HuH-7.5 (cell line): ENCODE measurements at regions not wholly inside any gene's neighbourhood (a gene's known extent, or its start where the extent isn't known, plus 50 kb on each side); places are given as distances from the start of the nearest gene placed in this dataset.

Experiments used
- DNase-seq: peaks from one replicate; pipeline ENCODE4 v3.0.0; 2011; ENCODE audit warnings: low spot score

DNA sequence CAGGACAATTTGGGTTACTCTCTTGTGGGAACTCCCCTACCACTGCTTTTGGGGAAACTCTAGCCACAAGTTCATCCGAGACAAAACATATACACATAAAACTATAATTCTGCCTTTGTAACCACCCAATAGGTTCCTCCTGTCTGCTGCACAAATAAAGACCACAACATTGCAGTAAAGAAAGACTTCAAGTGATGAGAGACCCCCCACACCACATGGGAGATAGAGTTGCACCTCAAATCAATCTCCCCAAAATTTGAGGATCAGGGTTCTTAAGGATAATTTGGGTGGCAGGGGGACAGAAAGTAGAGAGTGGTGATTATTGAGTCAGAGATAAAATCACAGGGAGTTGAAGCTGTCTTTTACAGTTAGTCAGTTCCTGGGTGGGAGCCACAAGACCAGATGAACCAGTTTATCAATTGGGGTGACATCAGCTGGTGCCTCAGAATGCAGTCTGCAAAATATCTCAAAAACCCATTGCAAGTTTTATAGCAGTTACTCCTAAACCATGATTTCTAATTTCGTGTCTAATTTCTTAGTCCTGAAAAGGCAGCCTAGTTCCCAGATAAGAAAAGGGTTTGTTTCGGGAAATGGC is 1348.5 kb downstream of the PCDH9 start:
- no peak for DNase-seq

DNA sequence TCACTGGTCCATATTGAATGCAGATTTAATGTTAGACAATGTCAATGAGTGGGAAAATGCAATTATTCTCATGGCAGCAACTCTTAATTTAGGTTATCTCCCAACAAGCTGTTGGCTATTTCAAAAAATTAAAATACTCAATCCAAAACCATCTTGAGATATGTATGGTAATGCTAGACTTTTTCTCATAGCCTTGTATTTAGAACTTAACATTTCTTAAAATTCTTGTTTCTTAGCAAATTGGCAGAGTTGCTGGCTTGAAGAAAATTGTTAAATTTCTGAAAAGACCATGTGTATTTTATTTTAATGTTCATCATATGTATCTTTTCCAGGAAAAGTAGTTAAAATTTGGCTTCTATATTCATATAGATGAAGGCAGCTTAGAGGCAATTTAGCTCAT is 1355.1 kb downstream of the PCDH9 start:
- DNase-seq = no peak

DNA sequence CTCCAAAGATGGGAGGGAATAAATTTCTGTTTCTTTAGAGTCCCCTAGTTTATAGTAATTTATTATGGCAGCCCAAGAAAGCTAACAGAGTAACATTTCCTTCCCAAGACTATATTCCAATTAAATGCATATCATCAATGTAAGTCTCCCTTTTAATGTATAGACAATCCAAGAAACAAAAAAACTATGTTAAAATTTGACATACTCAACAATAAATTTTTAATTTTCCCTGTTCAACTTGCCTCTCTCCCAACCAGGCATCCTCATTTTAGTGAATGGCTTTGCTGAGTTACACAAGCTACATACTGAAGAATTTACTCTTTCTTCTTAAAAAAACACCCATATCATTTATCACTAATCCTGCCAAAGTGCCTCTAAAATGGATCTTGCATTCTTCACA is 1357.7 kb downstream of the PCDH9 start:
- no peak for DNase-seq

DNA sequence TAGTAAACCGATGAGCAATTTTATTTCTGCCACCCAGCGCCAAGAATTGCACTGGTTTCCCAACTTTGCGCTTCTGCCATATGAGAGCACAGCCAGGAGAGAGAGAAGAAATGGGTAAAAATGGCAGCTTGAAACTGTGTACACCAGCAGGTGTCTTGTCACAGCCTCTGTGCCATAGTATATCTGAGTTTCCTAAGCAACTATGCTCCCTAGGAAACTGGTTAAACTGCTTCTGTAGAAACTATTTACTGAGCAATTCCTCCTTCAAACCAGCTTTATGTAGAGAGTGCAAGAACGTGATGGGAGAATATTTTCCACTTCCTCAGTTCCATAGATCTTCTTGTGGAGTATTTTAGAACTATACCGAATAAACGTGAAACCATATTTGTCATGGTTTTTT is 1361.3 kb downstream of the PCDH9 start:
- DNase-seq = no peak

DNA sequence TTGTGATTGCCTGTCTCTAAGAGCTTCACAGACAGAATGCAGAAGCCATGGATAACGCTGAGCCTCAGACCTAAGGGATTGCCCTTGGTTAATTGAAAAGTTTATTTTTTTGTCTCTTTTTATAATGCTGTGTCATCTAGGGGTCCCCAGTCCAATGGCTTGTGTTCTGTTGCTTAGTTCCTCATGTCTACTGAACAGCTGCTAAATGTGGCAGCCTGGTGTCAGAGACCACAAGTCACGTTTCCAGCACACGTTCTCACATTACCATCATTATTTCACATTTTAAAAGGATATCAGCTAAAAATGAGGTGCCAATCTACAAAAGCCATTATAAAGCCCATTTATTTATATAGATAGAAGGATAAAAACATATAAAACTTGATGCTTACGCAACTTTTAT is 1362.0 kb downstream of the PCDH9 start:
- no peak for DNase-seq

DNA sequence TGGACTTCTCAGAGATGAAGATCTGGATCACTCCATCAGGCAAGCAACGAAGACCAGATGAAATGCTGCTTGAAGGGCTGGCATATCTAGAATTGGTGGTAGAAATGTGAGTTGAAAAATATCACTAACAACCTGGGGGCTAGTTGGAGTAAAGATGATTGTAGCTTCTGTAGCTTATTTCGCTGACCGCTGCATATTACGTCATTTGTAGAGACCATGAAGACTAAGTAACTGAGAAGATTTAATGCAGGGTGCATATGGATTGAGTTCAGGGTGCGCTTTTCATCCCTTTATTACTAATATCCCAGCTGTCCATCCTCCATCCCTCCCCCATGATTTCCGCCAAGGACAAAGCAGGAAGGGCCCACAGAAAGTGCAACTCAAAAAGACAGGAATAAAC is 1364.0 kb downstream of the PCDH9 start:
- no peak for DNase-seq

DNA sequence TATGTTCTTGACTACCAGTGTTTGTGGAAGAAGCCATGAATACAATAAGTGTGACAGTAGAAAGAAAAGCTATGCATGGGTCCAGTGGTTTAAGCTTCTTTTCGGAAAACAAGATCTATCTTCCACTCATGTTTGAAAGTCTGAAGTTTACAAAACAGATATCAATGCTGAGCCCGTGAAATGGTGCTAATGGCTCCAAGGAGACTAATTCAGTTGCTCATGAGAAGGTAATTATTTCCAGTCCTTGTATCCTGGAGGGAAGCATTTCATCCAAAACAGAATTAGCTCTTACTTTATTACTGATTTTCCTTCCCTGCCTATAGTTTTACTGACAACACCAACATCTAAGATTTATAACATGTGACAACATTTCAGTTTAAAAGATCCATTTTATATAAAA is 1364.9 kb downstream of the PCDH9 start:
- no peak for DNase-seq

DNA sequence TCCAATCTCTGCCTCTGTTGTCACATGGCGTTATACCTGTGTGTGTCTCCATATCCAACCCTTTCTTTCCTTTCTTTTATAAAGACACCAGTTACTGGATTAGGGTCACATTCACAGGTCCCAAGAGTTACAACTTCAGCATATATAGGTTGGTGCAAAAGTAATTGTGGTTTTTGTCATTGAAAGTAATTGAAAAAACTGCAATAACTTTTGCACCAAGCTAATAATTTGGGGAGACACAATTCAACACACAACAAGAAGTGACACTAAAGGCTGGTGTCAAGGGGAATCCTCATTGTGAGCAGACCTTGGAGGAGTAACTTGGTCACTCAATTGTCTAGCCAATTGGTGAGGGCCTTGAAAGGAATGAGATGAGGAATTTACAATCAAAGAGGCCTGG is 1366.1 kb downstream of the PCDH9 start:
- no peak for DNase-seq

DNA sequence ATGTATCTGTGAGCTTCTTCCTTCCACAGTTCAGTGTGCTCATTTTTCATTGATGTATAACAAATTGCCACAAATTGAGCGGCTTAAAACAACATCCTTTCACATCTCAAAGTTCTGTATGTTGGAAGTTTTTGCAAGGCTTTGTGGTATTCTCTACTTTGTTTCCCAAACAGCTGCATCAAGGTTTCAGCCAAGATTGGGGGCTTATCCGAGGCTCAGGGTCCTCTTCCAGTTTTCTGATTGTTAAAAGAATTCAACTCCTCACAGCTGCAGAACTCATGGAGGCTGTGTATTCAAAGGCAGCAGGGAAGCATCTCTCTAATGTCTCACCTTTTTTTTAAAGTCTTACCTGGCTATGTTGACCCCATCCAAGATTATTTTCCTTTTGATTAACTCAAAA is 1369.8 kb downstream of the PCDH9 start:
- DNase-seq = no peak

DNA sequence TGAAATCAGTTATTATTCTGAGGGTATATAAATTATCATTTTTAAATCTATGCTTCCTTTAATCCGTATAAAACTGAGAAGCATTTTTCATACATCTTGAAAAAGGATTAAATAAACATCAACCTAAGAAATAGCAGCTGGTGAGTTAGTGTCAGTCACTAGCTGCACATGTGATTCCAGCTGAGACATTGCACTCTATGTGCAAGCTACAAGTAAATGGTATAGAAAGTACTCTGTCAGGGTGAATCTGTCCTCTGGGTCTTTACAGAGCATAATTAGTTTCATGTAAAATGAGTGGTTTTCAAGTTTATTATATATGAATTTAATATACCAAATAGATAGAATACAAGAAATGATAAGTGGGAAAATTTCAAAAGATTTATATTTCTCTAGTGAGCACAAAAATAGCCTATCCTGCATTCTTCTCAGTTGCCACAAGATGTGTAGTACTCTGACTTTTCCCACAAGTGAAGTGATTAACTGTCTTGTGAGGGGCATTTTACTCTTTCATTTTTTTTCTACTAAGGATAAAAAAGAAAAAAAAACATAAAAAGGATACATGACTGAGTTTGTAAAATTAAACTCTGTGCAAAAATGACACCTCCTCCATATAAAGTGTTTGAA is 1372.1 kb downstream of the PCDH9 start:
- DNase-seq = no peak

DNA sequence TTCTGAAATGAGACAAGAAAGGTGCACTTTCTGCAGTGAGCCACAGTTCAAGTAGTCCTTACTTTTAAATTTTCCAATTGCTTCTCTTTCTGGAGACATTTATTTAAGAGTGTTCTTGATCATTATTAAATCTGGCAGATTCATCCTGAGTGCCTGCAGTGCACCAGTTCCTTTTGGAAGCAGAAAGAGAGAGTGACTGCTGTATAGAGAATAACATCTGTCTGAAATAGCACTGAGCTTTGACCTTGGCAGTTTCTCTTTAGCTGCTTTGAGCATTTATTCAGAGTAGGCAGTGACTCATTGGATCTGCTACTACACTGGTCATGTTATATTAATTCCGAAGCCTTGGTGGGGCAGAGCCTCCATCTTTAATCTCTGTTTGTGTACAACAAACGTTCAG is 1373.7 kb downstream of the PCDH9 start:
- DNase-seq = no peak

DNA sequence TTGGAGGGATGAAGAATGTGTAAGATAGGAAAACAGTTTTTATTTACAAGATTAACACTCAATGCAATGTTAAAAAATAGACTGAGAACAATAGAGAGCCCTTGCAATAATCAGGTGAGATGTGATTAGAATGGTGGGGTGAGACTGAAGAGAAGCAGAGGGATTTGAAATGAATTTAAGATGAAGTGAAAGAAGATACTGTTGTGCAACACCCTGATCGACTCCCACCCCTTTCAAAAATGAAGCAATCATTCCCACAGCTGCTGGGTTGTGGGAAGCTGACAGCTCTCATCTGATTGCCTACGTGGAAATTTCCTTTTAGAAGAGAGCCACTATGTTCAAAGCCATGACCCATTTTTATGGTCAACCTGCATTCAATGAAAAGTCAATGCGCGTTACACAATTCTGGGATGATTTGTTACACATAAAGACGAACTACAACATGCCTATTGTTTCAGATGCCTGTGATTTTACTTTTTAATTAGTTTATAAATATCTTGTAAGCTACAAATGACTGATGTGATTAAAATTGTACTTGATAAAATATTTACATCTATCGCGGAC is 1374.8 kb downstream of the PCDH9 start:
- DNase-seq = peak; percentile 12

DNA sequence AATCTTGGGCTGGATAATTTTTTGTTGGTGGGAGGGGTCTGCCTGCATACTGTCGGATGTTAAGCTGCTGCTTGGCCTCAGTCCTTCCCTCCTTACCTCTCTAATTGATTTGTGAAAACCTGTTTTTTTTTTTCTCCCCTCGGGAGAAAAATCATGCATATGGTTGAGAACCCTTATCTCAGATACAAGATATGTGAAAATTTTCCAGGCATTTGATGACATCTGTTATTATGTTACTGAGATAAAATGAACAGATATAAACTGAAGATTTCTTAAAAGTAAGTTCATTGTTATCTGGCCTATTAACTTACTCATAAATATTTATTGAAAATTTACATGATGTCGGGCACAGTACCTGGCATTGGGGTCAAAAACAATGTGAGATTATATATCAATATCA is 1375.7 kb downstream of the PCDH9 start:
- DNase-seq = no peak

DNA sequence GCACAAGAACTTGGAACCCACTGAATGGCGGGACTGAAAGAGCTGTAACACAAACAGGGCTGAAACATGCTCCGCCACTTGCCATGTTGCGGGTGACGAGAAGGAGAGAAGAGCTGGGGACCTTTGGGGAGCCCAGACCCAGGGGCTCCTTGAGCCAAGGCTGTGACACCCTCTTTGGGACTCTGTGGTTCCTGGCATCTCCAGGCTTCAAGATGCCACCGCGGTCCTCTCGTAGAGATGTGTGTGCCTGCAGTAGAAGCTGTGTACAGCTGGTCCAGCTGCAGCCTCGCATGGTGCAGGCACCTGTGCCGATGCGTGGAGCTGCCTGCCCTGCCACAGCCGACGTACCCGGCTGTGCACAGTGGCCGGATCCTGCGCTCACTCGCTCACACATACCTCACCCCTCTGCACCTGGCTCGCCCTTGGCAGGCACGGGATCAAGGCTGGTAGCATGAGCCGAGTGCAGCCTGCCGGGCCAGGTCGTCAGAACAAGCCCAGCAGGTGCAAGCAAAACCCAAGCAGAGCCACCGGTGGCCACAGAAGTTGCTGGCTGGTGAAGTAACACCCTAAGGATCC is 1385.8 kb downstream of the PCDH9 start:
- no peak for DNase-seq

DNA sequence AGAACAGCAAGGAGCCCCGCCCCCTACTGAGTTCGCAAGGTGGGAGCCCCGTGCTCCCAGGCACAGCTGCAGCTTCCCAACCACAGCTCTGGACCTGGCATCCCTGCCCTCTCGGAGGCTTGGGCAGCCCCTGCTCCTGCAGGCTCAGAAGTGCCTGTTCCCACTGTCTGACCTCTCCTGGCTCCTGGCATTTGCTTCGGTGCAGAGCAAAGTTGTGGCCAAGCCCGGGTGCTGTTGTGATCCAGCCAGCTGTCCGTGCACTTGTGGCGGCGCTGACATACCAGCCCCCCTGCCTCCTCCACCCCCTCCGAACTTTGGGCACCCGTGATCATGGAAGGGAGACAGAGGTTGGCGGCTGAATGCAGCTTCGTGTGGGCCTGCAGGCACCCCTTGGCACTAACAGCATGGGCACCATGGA is 1386.8 kb downstream of the PCDH9 start:
- DNase-seq = no peak

DNA sequence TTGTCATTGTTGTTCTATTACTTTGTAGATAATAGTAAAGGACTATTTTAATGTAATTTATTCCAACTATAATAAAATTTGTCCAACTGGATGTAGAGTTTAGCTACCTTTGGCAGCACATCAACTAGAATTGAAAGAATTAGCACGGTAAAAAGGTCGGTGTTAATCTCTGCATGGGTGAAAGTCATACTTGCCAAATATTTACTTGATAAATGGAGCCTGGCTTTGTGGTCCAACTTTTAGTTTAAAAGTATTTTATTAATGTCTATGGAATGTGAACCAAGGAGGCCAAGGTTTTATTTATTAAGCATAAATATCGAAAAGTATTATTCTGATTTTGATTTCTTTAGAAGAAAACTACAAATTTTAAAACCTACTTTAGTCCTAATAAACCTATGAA is 1389.0 kb downstream of the PCDH9 start:
- DNase-seq = no peak

DNA sequence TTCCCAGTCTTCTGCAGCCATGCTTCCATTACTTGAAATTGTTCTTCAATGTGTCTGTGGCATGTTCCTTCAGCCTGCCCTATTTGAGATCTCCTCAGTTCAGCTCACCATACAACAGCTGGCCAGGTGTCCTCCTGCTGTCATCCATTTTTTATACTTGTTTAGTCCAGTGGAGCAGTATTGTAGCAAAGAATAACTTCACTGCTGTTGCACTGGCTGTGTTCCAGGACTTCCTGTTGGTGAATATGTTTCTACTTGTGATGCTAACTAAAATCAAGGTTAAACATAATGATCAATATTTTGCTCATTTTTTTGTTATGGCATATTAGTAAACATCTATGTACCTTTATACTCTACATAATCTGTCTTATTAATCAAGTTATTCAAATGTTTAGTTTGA is 1394.1 kb downstream of the PCDH9 start:
- DNase-seq = no peak

DNA sequence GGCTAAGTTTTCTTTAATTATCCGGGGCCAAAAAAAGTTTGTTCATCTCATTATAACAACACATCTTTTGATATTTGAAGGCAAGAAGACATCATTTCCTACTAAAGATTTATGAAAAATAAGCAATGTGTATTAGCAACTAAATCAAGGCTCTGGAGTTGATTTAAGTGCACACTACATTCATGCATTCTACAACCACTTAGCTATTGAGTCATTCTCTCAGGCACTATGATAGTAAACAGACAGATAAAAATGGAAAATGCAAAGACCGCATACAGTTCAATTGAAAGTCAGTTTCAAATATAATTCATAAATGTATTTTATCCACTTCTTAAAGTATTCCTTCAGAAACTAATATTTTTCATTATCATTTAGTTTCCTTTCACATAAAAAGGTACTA is 1395.2 kb downstream of the PCDH9 start:
- DNase-seq = no peak

DNA sequence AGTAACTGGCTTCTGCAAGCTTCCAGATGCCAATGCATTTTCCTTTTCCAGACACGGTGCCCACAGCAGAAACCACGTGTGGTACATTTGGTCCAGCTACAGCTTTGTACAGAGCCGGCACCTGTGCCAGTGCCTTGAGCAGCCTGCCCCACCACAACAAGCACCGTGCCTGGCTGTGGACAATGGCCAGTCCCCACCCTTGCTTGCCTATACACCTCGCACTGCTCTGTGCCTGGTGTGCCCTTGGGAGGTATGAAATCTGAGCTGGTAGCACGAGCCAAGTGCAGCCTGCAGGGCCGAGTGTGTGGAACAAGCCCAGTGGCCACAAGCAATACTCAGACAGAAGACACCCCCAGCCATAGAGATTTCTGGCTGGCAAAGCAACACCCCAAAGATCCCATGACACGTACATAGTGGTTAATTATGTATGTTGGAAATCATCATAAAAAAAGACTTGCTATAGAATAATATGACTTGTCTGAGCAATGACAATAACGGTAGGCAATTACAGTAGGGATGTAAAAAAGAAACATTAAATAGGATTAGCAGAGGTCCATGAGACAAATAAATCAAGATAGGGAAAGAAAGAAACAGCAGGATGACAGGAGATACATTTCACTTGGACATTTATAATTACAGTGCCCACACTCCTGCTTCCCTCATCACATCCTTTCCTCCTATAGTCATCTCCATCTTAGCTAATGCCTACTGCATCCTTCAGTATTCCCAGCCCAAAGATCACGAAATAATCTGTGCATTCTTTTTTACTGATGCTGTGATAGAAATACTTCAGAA is 1399.5 kb downstream of the PCDH9 start:
- DNase-seq = no peak

DNA sequence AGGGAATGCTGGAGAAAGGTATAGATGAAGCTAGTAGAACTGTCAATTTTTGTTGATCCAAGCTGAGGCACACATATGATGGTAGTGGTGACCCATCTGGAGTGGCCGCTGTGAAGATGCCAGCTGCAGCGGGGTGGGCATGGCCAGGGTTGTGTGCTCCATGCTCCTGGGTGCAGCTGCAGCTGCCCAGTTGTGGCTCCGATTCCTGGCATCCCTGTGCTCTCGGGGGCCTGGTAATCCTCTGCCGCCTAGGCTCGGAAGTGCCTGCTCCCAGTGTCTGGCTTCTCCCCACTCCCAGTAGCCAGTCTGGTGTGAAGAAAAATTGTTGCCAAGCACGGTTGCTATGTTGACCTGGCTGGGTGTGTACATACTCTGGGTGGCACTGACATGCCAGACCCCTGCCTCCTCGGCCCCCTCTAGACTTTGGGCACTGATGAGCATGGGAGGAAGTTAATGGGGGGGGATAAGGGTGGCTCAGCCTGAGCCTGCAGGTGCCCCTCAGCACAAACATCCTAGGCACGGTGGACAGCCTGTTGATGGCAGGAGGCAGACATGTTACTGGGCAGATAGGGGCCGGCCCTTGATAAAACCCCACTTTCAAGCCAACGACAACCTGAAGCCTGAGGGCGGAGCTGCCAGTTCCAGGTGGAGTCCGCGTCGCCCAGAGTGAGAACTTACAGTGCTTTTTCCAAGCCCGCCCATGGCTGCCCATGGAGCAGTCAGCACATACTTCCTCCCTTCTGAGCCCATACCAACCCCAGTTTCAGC is 1400.7 kb downstream of the PCDH9 start:
- no peak for DNase-seq

DNA sequence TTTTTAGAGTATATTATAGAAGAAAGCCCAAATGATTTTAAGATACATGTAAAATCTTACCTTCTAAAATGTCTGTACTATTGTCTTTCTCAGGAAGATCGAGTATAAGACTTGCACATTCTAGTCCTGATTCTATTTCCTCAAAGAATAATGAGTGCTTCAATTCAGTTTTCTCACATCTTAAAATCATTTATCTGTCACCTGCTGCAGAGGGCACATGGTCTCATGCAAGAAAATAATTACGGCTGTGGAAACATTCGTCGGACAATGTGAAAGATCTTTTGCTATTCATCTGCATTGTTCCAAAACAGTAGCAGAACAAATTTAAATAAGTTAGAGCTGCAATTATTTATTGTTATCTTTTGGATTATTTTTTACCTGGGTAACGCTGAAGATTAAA is 1403.5 kb downstream of the PCDH9 start:
- DNase-seq = no peak

DNA sequence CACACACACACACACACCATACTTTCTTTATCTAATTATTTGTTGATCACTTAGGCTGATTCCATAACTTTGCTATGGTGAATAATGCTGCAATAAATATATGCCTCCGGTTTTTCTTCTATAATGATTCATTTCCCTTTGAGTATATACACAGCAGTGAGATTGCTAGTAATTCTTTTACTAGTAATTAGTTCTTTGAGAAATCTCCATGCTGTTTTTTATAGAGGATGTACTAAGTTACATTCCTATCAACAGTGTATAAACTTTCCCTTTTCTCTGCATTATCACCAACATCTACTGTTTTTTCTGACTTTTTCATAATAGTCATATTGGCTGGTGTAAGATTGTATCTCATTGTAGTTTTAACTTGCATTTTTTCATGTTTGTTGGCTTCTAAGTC is 1405.1 kb downstream of the PCDH9 start:
- DNase-seq = no peak
